Amygdala (tissue), 56 donors: ENCODE measurements at regions not wholly inside any gene's neighbourhood (a gene's known extent, or its start where the extent isn't known, plus 50 kb on each side); places are given as distances from the start of the nearest gene placed in this dataset.

ENCODE experiments used
- DNase-seq, 56 donors: peaks; one replicate each; lab custom pipeline; 2025; lab: John Stamatoyannopoulos, UW

- no peak for DNase-seq
Measured at GRCh38 chr11:130636722-130637464, 188.4 kb downstream of the ADAMTS15 start.

- no peak for DNase-seq
Measured at GRCh38 chr11:130637566-130637965, 189.1 kb downstream of the ADAMTS15 start.

- no peak for DNase-seq
Measured at GRCh38 chr11:130638033-130638432, 189.6 kb downstream of the ADAMTS15 start.

- no peak for DNase-seq
Measured at GRCh38 chr11:130638624-130639023, 190.2 kb downstream of the ADAMTS15 start.

- no peak for DNase-seq
Measured at GRCh38 chr11:130639369-130639768, 190.9 kb downstream of the ADAMTS15 start.

- no peak for DNase-seq
Measured at GRCh38 chr11:130640526-130640925, 192.1 kb downstream of the ADAMTS15 start.

GRCh38 chr11:130641876-130642275 is 193.4 kb downstream of the ADAMTS15 start:
- DNase-seq: no peak

GRCh38 chr11:130642994-130643393 is 194.5 kb downstream of the ADAMTS15 start:
- no peak for DNase-seq

GRCh38 chr11:130644187-130644586 is 195.7 kb downstream of the ADAMTS15 start:
- no peak for DNase-seq

- no peak for DNase-seq
Measured at GRCh38 chr11:130645164-130645842, 196.9 kb downstream of the ADAMTS15 start.

- DNase-seq: no peak
Measured at GRCh38 chr11:130645843-130646197, 197.4 kb downstream of the ADAMTS15 start.

- no peak for DNase-seq
Measured at GRCh38 chr11:130646881-130647280, 198.4 kb downstream of the ADAMTS15 start.

- DNase-seq: no peak
Measured at GRCh38 chr11:130647371-130647770, 198.9 kb downstream of the ADAMTS15 start.

GRCh38 chr11:130649801-130650200 is 201.4 kb downstream of the ADAMTS15 start:
- no peak for DNase-seq

GRCh38 chr11:130650456-130651030 is 202.1 kb downstream of the ADAMTS15 start:
- no peak for DNase-seq

GRCh38 chr11:130651066-130651855 is 202.8 kb downstream of the ADAMTS15 start:
- no peak for DNase-seq

- DNase-seq: no peak
Measured at GRCh38 chr11:130652671-130653335, 204.4 kb downstream of the ADAMTS15 start.

- peak in 13 of 56 donors; percentile 7 to 44 (median 19) for DNase-seq
Measured at GRCh38 chr11:130653838-130654636, 205.6 kb downstream of the ADAMTS15 start.

GRCh38 chr11:130655300-130655699 is 206.9 kb downstream of the ADAMTS15 start:
- no peak for DNase-seq
